ENCODE measurements at regions not wholly inside any gene's neighbourhood (a gene's known extent, or its start where the extent isn't known, plus 50 kb on each side); places are given as distances from the start of the nearest gene placed in this dataset.
"Not testable (repeated sequence)": the region's sequence is repeated elsewhere in the genome, so short reads cannot be mapped to it uniquely, and the experiment has no call there.

DNA sequence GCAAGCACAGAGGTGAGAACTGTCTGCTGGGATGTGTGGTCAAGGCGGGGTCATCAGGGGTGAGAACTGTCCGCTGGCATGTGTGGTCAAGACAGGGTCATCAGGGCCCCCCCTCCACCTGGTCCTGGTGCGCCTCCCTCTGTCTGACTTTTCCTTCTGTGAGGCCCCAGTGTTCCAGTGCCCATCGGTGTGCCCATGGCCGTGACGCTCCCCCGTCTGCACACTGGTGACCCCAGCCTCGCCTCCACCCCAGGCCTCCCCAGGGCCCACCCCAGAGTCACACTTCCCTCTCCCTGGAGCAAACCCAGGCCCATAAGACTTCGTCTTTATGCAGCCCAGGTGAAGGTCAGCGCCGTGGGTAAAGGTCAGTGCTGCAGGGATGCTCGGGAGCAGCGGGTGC lies 70.1 kb upstream of the TCERG1L start:
- WGBS (ENCODE audit: extremely low coverage, insufficient read length, low lambda C conversion rate), result no CpG with 5 or more reads among the region's 13 CpGs
- H3K4ac ChIP-seq (ENCODE audit: low read depth, low read length), result no peak overlapping the region
- H4K5ac ChIP-seq (ENCODE audit: insufficient read length, low read depth, low read length), result no peak overlapping the region
- H3K27ac ChIP-seq (ENCODE audit: insufficient read length, low read depth, low read length), result no peak overlapping the region
- peaks cover 30% of the 10 kb centered on the region for H3K27me3 Mint-ChIP-seq (ENCODE audit: low read depth)
- H2BK20ac ChIP-seq (ENCODE audit: low read depth, low read length, poor library complexity, severe bottlenecking), result no peak overlapping the region
- H4K91ac ChIP-seq (ENCODE audit: insufficient read length, low read depth, low read length), result no peak overlapping the region
- no peaks in the 10 kb centered on the region for H3K9me3 ChIP-seq (ENCODE audit: control insufficient read depth, low read depth, low read length)
- no peak overlapping the region for H3K4me2 ChIP-seq (ENCODE audit: insufficient read depth, insufficient read length, low read length)
- TF ChIP-seq, protein P1, sequence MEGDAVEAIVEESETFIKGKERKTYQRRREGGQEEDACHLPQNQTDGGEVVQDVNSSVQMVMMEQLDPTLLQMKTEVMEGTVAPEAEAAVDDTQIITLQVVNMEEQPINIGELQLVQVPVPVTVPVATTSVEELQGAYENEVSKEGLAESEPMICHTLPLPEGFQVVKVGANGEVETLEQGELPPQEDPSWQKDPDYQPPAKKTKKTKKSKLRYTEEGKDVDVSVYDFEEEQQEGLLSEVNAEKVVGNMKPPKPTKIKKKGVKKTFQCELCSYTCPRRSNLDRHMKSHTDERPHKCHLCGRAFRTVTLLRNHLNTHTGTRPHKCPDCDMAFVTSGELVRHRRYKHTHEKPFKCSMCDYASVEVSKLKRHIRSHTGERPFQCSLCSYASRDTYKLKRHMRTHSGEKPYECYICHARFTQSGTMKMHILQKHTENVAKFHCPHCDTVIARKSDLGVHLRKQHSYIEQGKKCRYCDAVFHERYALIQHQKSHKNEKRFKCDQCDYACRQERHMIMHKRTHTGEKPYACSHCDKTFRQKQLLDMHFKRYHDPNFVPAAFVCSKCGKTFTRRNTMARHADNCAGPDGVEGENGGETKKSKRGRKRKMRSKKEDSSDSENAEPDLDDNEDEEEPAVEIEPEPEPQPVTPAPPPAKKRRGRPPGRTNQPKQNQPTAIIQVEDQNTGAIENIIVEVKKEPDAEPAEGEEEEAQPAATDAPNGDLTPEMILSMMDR (conservative IDR thresholded peaks at IDR 0.05), result no peak
- H2BK5ac ChIP-seq (ENCODE audit: insufficient read length, low read length), result no peak overlapping the region
- no peak overlapping the region for H3K14ac ChIP-seq (ENCODE audit: insufficient read depth, low read length)
- H3K36me3 Mint-ChIP-seq (ENCODE audit: insufficient read depth in 1 of 3, low read depth in 3 of 3), result peaks cover 0 to under 1% (median 0%) of the 10 kb centered on the region in 3 experiments; a peak in 1 of 7 replicates
- no peak overlapping the region for H3K56ac ChIP-seq (ENCODE audit: insufficient read length, low read depth, low read length)
- no peak overlapping the region for H3T11ph ChIP-seq (ENCODE audit: low read length)
- H3K79me2 ChIP-seq (ENCODE audit: insufficient read depth, low read length), result no peaks in the 10 kb centered on the region
- no peak overlapping the region for H4K8ac ChIP-seq (replicated peaks; ENCODE audit: insufficient read length, low read depth, low read length)
- no peak overlapping the region for H3K9ac ChIP-seq (ENCODE audit: extremely low read depth, insufficient read length, low read length)
- no peaks in the 10 kb centered on the region; the same call in 1 of the 2 replicates for H3K27me3 ChIP-seq (ENCODE audit: insufficient read depth, low read length)
- no peaks in the 10 kb centered on the region for H3K23me2 ChIP-seq (ENCODE audit: insufficient read length, low read depth, low read length, poor library complexity, severe bottlenecking)
- no peak overlapping the region for H2BK120ac ChIP-seq (ENCODE audit: low read depth, low read length, poor library complexity, severe bottlenecking)
- H3K9me3 Mint-ChIP-seq, result peaks cover under 1% of the 10 kb centered on the region in 2 experiments; a peak in 4 of 5 replicates
- H3K4me1 Mint-ChIP-seq, result peaks cover 2 to 6% of the 10 kb centered on the region in 2 experiments; a peak in 3 of 4 replicates
- no peak overlapping the region for H3K4me3 Mint-ChIP-seq
- H3K18ac ChIP-seq (ENCODE audit: insufficient read length, low read depth, low read length), result no peak overlapping the region
- H4K20me1 ChIP-seq (ENCODE audit: control insufficient read depth, insufficient read depth, insufficient read length), result no peaks in the 10 kb centered on the region
- H2AK5ac ChIP-seq (ENCODE audit: insufficient read length, low read length), result no peak overlapping the region
- no peak overlapping the region for H2BK12ac ChIP-seq (ENCODE audit: insufficient read length, low read depth, low read length)
- H2BK15ac ChIP-seq (ENCODE audit: low read depth, low read length), result no peak overlapping the region
- H3K4me1 ChIP-seq (ENCODE audit: insufficient read depth, low read length), result no peaks in the 10 kb centered on the region
- DNase-seq, result no peak
- H2AFZ ChIP-seq (ENCODE audit: low read length), result no peak overlapping the region
- no peak overlapping the region for H3K27ac Mint-ChIP-seq
- no peaks in the 10 kb centered on the region for H3K79me1 ChIP-seq (ENCODE audit: insufficient read depth, low read depth, low read length, poor library complexity, severe bottlenecking)
- H3K23ac ChIP-seq (ENCODE audit: insufficient read length, low read depth, low read length), result no peak overlapping the region

DNA sequence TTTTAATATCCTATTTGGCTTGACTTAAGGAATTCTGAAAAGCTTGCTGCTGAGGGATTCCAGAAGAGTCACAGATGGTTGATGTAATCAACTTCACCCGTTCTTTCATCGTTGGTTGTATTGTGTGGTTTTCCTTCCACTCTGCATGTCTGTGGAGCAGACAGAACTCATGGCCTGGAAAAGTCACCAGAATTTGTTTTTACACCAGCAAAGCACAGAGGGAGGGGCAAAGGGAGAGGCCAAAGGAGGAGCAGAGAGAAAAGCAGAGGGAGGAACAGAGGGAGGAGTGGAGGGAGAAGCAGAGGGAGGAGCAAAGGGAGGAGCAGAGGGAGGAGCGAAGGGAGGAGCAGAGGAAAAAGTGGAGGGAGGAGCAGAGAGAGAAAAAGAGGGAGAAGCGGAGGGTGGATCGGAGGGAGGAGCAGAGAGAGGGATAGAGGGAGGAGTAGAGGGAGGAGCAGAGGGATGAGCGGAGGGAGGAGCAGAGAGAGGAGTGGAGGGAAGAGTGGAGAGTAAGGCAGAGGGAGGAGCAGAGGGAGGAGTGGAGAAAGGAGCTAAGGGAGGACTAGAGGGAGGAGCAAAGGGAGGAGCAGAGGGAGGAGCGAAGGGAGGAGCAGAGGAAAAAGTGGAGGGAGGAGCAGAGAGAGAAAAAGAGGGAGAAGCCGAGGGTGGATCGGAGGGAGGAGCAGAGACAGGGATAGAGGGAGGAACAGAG lies 73.8 kb upstream of the TCERG1L start:
- not testable (repeated sequence) for H3K9me3 Mint-ChIP-seq; H2BK120ac ChIP-seq (ENCODE audit: low read depth, low read length, poor library complexity, severe bottlenecking); H3K23me2 ChIP-seq (ENCODE audit: insufficient read length, low read depth, low read length, poor library complexity, severe bottlenecking); H3K4me1 ChIP-seq (ENCODE audit: insufficient read depth, low read length); H2BK12ac ChIP-seq (ENCODE audit: insufficient read length, low read depth, low read length); H3K9me3 ChIP-seq (ENCODE audit: control insufficient read depth, low read depth, low read length); H3K23ac ChIP-seq (ENCODE audit: insufficient read length, low read depth, low read length); H2BK20ac ChIP-seq (ENCODE audit: low read depth, low read length, poor library complexity, severe bottlenecking); H3T11ph ChIP-seq (ENCODE audit: low read length); H2BK5ac ChIP-seq (ENCODE audit: insufficient read length, low read length); H3K18ac ChIP-seq (ENCODE audit: insufficient read length, low read depth, low read length); H3K4me3 Mint-ChIP-seq; H3K9ac ChIP-seq (ENCODE audit: extremely low read depth, insufficient read length, low read length); H3K27ac ChIP-seq (ENCODE audit: insufficient read length, low read depth, low read length); H2AK5ac ChIP-seq (ENCODE audit: insufficient read length, low read length); H4K8ac ChIP-seq (replicated peaks; ENCODE audit: insufficient read length, low read depth, low read length); H3K4me2 ChIP-seq (ENCODE audit: insufficient read depth, insufficient read length, low read length); H3K14ac ChIP-seq (ENCODE audit: insufficient read depth, low read length); DNase-seq; H2AFZ ChIP-seq (ENCODE audit: low read length); H4K5ac ChIP-seq (ENCODE audit: insufficient read length, low read depth, low read length); H3K56ac ChIP-seq (ENCODE audit: insufficient read length, low read depth, low read length); H3K36me3 Mint-ChIP-seq (ENCODE audit: insufficient read depth in 1 of 3, low read depth in 3 of 3); H4K20me1 ChIP-seq (ENCODE audit: control insufficient read depth, insufficient read depth, insufficient read length); H3K79me2 ChIP-seq (ENCODE audit: insufficient read depth, low read length); H3K27me3 ChIP-seq (ENCODE audit: insufficient read depth, low read length); H2BK15ac ChIP-seq (ENCODE audit: low read depth, low read length); H3K79me1 ChIP-seq (ENCODE audit: insufficient read depth, low read depth, low read length, poor library complexity, severe bottlenecking); H4K91ac ChIP-seq (ENCODE audit: insufficient read length, low read depth, low read length); H3K27ac Mint-ChIP-seq; H3K4ac ChIP-seq (ENCODE audit: low read depth, low read length)
- Mint-ChIP-seq H3K4me1 (peaks cover 11 to 14% of the 10 kb centered on the region in 2 experiments; a peak in 3 of 4 replicates), H3K27me3 (ENCODE audit: low read depth) (peaks cover 62% of the 10 kb centered on the region)
- no CpG with 5 or more reads among the region's 9 CpGs for WGBS (ENCODE audit: extremely low coverage, insufficient read length, low lambda C conversion rate)
